CD1c-positive myeloid dendritic cell (primary cell): ENCODE measurements at regions not wholly inside any gene's neighbourhood (a gene's known extent, or its start where the extent isn't known, plus 50 kb on each side); places are given as distances from the start of the nearest gene placed in this dataset.

Experiments used
- DNase-seq: peaks from one replicate; pipeline ENCODE4 v3.0.0-alpha.2; 2016; ENCODE audit errors: extremely low spot score

DNA sequence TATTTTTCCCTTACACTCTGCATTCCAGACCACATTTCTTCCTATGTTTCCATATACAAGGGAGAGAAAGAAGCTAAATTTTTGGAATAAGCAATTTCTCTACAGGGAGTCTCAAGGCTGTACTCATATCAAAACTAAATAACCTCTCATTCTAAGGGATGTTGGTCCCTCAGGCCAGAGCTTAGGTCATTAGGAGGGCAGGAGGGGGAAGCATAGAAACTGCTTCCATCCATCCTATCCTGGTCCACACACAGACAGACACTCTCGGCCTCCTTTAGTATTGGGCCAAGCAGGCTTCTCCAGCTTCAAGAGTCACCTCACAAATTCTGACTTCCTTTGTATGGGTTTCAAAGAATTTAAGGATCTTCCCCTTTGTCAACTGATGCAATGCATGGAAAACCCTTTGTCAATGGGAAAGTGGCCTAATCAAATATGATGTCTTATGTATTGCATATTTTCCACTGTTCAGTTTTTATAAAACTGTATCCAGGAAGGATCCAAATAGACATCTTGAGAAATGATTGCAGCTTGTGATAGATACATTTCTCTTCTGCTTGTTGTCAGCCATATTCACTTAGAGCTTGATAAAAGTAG lies 140.7 kb upstream of the RARB start:
- DNase-seq, result no peak

DNA sequence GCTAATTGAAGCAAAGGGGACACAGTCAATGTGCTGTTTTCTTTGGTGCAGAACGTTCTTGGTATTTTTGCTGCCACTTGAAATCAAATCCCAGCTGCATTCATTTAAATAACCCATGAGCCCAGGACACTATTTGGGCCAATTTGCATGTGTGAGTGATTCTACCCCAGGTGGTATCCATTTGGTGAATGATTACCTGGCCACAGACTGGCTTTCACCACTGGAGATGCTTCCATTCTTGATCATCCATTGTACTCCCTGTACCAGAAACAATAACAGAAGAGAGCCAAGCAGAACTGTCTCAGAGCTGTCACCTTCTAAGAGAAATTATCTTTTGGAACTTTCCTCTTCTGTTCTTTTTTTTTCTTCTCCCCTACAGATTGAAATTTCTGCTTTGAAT lies 139.7 kb upstream of the RARB start:
- no peak for DNase-seq

DNA sequence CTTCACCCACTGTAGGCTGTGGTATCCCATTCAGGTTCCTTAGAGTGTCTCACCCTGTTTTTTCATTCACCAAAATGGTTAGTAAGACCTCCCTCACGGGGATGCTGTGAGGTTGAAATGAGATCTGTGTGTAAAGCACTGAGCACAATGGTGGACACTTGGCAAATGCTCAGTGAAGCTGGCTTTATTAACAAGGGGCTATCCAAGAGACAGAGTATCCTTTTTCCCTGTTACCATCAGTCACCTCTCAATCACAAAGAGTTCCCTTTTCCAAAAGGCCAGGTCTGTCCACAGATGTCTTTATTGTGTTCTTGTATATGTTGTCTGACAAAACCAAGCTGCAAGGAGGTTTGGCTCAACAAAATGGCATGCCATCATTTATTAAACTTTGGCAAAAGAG lies 138.9 kb upstream of the RARB start:
- DNase-seq, result no peak

DNA sequence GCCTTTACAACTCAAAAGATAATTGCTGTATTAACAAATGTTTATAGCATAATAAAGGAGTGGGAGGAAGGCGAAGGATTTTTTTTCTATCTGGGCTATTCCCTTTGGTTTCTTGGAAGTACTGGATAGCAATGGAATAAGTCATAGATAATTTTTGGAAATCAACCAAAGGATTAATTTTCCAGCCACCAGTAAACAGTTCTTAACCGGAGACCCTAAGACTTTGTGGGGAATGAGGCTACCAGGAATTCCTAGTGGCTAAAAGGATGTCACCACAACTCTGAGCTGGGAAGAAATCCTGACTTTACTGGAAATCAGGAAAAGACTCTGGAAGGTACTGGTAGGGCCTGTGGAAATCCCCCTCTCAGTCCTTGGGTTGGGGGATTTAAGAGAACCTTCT lies 138.4 kb upstream of the RARB start:
- no peak for DNase-seq

DNA sequence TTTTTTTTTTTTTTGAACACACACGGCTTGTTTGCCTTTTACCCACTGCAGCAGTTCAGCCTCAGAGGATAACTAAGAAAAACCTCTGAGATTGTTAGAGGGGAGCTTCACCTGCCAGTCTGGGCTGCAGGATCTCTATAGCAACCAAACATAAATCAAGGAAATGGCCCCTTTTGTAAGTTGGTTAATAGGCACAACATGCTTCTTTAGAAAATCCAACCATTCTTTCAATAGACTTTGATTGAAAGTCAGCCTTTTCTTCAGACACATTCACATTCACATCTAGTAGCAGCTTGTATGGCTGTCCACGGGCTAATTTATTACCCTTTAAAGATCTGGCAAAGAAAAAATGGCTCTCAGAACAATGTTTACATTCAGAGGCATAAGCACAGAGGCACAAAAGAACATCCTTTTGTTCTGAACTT lies 136.6 kb upstream of the RARB start:
- DNase-seq, result no peak

DNA sequence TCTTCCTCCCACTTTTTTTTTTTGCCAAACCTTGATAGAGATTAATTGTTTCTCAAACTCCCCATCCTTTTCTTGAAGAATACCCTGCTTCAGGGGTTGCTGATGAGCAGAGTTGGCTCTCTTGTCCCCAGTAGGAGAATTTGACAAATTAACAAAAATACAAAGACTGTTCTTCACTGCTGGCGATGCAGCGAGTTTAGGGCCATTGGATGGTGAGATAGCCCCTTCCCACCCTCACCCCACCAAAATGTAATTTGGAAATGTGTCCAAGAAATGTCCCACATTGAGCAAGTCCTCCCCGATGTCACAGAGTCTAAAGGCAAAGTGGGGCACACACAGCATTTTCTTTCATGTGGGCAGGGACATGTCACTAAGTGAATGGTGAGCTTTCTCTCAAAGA lies 136.0 kb upstream of the RARB start:
- no peak for DNase-seq

DNA sequence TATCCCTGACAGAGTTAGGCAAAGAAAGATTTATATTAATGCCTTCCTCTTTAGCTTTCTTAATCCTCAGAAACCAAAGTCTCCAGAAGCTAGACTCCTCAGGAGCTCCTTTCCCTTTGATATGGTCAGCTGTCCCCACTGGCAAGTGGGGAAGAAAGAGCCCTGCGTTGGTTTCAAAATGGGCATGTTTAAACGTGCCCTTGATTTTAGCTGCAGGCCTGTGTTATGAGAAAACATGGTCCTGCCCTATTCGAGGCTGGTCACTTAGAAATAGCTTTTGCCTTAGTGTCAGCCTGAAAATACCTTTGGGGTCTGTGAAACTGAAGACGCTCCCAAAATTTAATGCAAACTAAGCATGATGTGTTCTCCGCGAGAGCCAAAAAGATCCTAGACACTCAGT lies 135.5 kb upstream of the RARB start:
- DNase-seq, result no peak

DNA sequence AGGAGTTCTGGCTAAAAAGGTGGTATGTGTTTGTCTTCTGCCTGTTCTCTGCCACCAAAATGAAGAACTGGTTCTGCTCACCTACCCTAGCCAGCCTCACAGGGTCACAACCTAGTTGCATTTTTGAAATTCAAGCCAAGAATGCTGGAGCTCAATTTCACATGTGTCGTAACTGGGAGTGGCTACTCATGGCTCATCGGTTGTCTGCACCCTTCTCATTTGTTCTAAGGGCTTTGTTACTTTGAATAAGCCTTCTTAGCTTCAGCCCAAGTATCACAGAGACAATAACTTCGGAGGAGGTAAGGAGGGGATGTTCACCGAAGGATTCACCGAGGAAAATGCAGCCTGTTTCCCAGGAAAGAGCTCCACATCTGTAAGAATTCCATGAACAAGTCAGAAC lies 134.3 kb upstream of the RARB start:
- no peak for DNase-seq

DNA sequence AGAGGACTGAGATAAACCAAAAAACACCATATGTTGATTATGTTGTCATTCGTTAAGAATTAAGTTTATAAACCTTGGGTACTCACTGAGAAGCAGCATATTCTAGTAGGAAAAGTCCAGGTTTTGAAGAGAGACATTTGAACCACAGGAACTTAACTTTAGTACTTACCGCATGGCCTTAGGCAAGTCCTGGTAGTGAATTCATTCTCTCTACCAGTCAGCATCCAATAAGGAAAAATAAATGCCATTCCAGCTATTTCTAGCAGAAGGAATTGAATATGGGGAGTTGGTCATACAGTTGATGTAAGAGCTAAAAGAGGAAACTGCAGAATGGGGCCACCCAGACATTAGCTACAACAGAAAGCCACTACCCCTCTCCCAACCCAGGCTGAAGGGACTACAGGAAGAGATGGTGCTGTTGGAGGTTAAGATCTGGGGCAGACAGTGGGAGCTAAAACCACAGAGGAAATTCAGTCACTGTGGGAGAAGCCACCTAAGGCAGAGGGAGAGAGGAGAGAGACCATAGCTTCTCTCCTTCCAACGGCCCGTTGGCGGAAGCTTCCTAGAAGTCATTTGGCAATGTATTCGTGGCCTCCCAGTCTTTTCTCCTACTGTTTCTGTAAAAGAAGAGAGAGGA lies 133.8 kb upstream of the RARB start:
- no peak for DNase-seq

DNA sequence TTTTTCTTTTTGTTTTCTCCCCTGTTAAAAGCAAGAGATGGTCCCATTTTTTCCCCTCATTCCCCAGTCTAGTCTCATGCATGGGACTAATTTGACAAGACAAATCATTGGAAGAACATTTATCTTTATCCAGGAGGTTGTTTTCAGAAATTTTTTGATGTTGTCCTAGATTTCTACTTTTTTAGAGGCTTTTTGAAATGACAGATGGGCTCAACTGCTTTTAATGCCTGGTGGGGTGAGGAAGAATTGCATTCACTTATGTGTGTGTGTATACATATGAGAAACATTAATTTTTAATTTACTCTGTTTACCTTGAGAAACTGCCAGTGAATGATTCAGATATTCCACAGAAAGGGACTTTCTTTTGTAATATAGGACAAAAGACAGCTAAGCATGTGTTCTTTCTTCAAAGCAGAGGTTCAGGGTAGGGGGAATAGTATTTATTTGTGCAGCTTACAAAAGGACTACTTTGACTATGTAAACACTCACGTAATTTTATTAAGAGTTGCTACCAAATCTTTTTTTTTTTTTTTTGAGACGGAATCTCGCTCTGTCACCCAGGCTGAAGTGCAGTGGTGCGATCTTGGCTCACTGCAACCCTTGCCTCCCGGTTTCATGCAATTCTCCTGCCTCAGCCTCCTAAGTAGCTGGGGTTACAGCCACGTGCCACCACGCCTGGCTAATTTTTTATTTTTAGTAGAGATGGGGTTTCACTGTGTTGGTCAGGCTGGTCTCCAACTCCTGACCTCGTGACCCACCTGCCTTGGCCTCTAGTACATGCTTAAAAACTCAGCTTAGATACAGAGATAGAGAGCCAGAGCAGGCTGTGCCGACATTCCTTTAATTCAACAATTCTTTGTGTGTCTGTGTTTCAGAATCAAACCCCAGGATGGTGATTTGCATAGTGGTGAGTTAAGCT lies 130.1 kb upstream of the RARB start:
- DNase-seq, result no peak

DNA sequence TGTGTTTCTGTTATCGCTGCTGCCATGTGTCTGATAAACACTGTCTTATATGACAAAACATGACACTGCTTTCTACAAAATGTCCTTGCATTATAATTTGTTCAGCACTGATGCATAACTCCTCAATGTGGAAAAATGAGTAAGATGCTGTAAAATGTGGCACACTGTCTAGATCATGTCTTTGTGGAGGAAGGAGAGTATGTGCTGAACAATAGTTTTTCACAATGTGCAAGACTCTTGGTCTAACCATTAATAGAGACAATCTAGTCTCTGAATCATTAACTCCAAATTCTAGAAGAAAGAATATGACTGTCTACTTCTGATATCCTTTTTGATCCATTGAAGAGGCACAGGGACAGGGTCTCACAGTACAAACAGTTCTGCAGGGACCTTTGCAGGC lies 127.9 kb upstream of the RARB start:
- no peak for DNase-seq

DNA sequence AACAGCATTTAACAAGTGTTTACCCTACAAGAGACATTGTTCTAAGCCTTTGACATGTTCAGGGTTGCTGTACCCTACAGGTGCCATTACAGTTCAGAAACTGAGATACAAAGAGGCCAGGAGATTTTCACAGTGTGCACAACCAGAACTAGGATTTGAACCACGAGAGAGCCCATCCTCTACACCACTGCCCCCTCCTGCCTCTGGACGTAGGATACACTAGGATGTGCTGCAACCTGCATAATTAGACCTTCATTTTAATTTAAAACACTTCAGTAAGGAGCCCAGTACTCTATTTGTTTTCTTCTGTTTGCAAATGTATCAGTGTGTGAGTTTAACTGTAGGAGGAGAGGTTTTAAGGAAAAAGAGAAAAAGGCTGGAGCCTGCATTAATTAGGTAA lies 123.1 kb upstream of the RARB start:
- no peak for DNase-seq

DNA sequence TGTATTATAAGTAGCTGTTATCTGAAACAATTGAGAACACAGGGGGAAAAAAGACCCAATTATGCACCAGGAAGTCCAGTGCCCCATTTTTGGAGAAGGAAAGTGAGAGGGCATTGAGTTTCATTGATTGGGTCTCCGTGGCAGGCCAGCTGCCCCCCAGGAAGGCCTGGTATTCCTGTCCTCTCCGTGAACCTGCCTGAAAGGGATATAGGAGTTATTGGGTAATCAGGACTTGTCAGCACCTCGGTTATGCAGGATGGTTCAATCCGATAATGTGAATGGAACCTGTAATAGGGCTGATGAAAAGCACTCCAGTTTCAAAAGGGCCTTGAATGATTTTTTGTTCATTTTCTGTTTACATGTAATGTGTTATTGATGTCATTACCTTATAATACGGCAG lies 122.0 kb upstream of the RARB start:
- DNase-seq, result no peak

DNA sequence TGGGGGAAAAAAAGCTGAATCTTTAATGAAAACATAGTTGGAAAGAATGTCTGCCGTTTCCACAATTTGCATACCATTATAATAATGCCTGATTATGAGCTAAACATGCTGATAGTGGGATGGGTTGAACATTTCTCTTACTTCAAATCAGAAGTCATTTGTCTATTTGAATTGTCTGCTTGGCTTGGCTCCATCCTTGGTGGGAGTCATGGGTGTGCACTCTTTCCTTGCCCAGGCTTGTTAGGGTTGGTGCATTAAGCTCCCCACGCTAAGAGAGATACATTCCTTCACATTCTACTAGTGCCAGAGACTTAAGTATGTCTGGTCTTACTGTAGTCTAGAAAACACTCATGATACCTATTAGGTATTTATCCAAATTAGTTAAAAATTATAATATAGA lies 121.4 kb upstream of the RARB start:
- DNase-seq, result no peak

DNA sequence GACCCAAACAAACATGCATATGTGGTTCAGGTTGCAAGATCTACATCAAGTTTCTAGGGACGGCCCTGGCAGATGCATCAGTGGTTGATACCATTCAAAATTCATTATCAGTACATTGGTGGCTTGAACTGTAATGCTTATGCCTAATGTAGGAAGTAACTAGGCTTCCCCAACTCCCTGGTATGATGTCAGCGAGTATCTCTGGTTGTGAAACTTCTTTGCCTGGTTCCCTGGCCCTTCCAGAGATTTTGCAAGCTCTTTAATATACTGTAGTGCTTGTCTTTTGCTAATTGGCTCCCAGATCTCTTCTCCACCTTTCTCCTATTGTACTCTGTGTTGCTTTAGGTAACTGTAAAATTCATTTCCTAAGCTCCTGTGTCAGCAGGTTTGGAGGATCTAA lies 114.8 kb upstream of the RARB start:
- no peak for DNase-seq

DNA sequence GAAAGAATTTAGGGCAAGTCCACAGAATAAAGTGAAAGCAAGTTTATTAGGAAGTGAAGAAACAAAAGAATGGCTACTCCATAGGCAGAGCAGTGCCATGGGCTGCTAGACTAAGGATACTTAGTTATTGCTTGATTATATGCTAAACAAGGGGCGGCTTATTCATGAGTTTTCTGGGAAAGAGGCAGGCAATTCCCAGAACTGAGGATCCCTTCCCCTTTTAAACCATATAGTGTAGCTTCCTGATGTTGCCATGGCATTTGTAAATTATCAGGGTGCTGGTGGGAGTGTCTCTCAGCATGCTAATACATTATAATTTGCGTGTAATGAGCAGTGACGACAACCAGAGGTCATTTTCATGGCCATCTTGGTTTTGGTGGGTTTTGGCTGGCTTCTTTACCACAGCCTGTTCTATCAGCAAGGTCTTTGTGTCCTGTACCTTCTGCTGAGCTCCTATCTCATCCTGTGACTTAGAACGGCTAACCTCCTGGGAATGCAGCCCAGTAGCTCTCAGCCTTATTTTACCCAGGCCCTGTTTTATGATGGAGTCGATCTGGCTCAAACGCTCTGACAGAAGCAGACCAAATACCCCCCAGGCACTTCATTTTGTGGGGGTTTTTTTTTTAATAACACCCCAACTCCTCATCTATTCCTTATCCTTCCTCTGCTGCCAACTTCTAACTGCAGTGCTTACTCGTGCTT lies 103.0 kb upstream of the RARB start:
- DNase-seq, result no peak

DNA sequence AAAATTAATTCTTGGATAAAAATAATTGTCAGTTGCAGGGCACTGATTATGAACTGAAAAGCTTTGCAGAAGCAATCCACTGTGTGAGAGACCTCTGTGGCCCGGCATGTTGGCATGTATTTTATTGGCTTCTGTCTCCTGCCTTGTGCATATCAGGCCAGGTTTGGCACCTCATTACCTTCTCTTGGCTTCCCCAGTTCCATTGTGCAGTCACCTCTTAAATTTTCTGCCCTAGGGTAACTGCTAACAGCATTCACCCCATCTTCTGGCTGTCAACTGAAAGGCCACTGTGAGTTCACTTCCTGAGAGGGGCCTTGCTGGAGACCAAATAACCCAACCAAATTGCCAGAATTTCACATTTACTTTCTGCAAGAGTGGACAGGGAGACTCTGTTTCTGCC lies 92.7 kb upstream of the RARB start:
- no peak for DNase-seq

DNA sequence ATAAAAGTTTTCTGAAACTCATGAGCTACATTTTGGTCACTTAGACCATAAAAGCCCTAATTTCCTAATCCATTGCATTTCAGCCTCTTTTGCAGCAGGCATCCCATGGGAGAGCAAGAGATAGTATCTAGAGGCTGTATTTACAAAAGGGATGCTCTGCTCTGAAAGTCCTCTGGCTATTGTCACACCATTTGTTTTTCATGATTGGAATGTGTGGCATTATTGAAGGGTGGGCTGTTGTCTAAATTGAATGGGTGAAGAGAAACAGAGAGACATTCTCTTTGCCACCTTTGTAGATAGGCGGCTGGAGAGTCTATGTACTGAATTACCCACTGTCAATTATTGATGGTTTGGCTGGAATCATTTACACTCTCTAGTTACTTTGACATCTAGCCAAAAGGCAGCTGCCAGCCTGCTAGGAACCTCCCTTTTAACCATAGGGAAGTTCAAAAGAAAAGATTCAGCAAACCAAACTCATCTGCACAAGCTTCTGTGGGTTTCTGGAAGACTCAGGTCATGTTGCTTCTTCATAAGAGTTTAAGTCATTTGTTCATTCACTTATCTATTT lies 89.8 kb upstream of the RARB start:
- no peak for DNase-seq

DNA sequence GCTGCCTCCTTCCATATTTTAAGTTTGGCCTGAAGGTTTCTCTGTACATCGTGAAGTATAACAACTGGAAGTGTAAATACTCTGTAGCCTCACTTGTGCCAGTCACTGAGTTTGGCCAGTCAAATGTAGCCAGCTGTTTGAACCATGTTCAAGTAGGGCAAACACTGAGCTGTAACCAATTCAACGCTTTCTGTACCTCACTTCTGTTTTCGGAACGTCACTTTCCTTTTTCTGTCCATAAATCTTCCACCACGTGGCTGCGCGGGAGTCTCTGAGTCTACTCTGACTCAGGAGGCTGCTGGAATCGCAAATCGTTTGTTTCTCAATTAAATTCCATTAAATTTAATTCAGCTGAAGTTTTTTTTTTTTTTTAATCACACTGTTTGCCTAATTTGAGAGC lies 88.8 kb upstream of the RARB start:
- no peak for DNase-seq

DNA sequence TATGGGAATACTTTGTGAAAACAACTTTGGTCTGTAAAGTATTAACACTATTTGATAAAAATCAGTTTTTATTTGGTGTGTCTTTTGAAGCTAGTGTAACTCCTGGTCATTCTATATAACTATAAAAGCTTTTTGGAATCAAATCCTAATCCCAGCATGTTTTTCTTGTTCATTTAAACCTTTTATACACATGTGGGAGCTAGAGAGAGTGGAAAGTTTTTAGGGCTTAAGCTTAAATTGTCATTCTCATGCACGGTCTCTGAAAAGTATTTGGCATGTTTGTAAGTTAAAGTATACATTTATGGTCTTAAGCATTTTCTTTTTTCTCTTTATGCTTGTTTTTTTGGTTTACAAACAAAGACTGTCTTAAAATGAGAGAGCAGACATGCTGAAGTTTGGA lies 83.4 kb upstream of the RARB start:
- no peak for DNase-seq

DNA sequence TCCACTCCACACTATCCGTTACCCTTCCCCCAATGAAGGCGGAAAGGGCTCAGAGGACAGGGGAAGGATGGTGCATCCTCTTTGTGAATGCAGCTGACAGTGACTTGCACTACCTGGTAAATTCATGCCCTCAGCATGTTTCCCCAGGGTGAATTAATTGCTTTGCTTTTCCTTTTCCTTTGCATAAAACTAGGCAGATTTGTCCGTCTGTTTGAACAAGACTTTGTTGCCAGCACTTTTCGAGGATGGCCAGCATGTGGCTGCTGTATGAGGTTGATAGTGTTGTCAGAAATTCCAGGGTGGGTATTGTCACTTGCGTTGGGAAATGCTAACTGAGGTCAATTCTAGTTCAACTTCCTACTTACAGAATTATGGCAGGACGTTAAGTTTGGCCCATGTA lies 79.0 kb upstream of the RARB start:
- DNase-seq, result no peak
